ENCODE measurements at regions not wholly inside any gene's neighbourhood (a gene's known extent, or its start where the extent isn't known, plus 50 kb on each side); places are given as distances from the start of the nearest gene placed in this dataset.

- Mint-ChIP-seq H3K36me3 (ENCODE audit: low read depth, unreplicated experiment) (no peaks in the 10 kb centered on the region), H3K9me3 (ENCODE audit: unreplicated experiment) (no peaks in the 10 kb centered on the region), H3K27ac (ENCODE audit: unreplicated experiment) (no peak overlapping the region), H3K4me3 (ENCODE audit: unreplicated experiment) (no peak overlapping the region), H3K27me3 (ENCODE audit: unreplicated experiment) (no peaks in the 10 kb centered on the region), H3K4me1 (ENCODE audit: unreplicated experiment) (no peaks in the 10 kb centered on the region)
- TF ChIP-seq CTCF (IDR thresholded peaks at IDR 0.05; ENCODE audit: unreplicated experiment) = no peak
- no peak for DNase-seq (ENCODE audit: low spot score)
Observed at GRCh38 chr2:13919981-13920382, 712.5 kb upstream of the LRATD1 start.

- no peaks in the 10 kb centered on the region for H3K27me3 Mint-ChIP-seq (ENCODE audit: unreplicated experiment)
- H3K4me1 Mint-ChIP-seq (ENCODE audit: unreplicated experiment) = no peaks in the 10 kb centered on the region
- no peak overlapping the region for H3K27ac Mint-ChIP-seq (ENCODE audit: unreplicated experiment)
- no peak overlapping the region for H3K4me3 Mint-ChIP-seq (ENCODE audit: unreplicated experiment)
- TF ChIP-seq CTCF (IDR thresholded peaks at IDR 0.05; ENCODE audit: unreplicated experiment) = no peak
- no peaks in the 10 kb centered on the region for H3K9me3 Mint-ChIP-seq (ENCODE audit: unreplicated experiment)
- no peaks in the 10 kb centered on the region for H3K36me3 Mint-ChIP-seq (ENCODE audit: low read depth, unreplicated experiment)
- DNase-seq (ENCODE audit: low spot score) = no peak
Observed at GRCh38 chr2:13921245-13921644, 711.3 kb upstream of the LRATD1 start.

- DNase-seq (ENCODE audit: low spot score) = no peak
- H3K4me3 Mint-ChIP-seq (ENCODE audit: unreplicated experiment) = no peak overlapping the region
- no peaks in the 10 kb centered on the region for H3K36me3 Mint-ChIP-seq (ENCODE audit: low read depth, unreplicated experiment)
- no peaks in the 10 kb centered on the region for H3K27me3 Mint-ChIP-seq (ENCODE audit: unreplicated experiment)
- no peak overlapping the region for H3K27ac Mint-ChIP-seq (ENCODE audit: unreplicated experiment)
- no peak for TF ChIP-seq CTCF (IDR thresholded peaks at IDR 0.05; ENCODE audit: unreplicated experiment)
- no peaks in the 10 kb centered on the region for H3K9me3 Mint-ChIP-seq (ENCODE audit: unreplicated experiment)
- H3K4me1 Mint-ChIP-seq (ENCODE audit: unreplicated experiment) = no peaks in the 10 kb centered on the region
Observed at GRCh38 chr2:13923823-13924222, 708.7 kb upstream of the LRATD1 start.

GRCh38 chr2:13942111-13942510, 690.4 kb upstream of the LRATD1 start:
- Mint-ChIP-seq H3K27me3 (ENCODE audit: unreplicated experiment) (peaks cover 2% of the 10 kb centered on the region), H3K36me3 (ENCODE audit: low read depth, unreplicated experiment) (no peaks in the 10 kb centered on the region), H3K4me1 (ENCODE audit: unreplicated experiment) (no peaks in the 10 kb centered on the region), H3K9me3 (ENCODE audit: unreplicated experiment) (no peaks in the 10 kb centered on the region), H3K4me3 (ENCODE audit: unreplicated experiment) (no peak overlapping the region), H3K27ac (ENCODE audit: unreplicated experiment) (no peak overlapping the region)
- no peak for DNase-seq (ENCODE audit: low spot score)
- no peak for TF ChIP-seq CTCF (IDR thresholded peaks at IDR 0.05; ENCODE audit: unreplicated experiment)

GRCh38 chr2:13950761-13951160, 681.8 kb upstream of the LRATD1 start:
- no peaks in the 10 kb centered on the region for H3K36me3 Mint-ChIP-seq (ENCODE audit: low read depth, unreplicated experiment)
- TF ChIP-seq CTCF (IDR thresholded peaks at IDR 0.05; ENCODE audit: unreplicated experiment) = no peak
- H3K9me3 Mint-ChIP-seq (ENCODE audit: unreplicated experiment) = no peaks in the 10 kb centered on the region
- H3K4me1 Mint-ChIP-seq (ENCODE audit: unreplicated experiment) = no peaks in the 10 kb centered on the region
- no peaks in the 10 kb centered on the region for H3K27me3 Mint-ChIP-seq (ENCODE audit: unreplicated experiment)
- H3K4me3 Mint-ChIP-seq (ENCODE audit: unreplicated experiment) = no peak overlapping the region
- H3K27ac Mint-ChIP-seq (ENCODE audit: unreplicated experiment) = no peak overlapping the region
- no peak for DNase-seq (ENCODE audit: low spot score)
